ENCODE measurements at regions not wholly inside any gene's neighbourhood (a gene's known extent, or its start where the extent isn't known, plus 50 kb on each side); places are given as distances from the start of the nearest gene placed in this dataset.

- peaks cover 6 to 8% of the 10 kb centered on the region in 2 donors for H3K9me3 ChIP-seq (replicated peaks in 1 of 2; ENCODE audit: control insufficient read depth in 1 of 2, insufficient read depth in 1 of 2, low read length in 2 of 2)
- H3K79me2 ChIP-seq (ENCODE audit: insufficient read depth, low read length): no peaks in the 10 kb centered on the region
- H3K4me3 Mint-ChIP-seq: no peak overlapping the region
- H3K36me3 ChIP-seq (replicated peaks in 1 of 2; ENCODE audit: control insufficient read depth in 1 of 2, insufficient read depth in 2 of 2, low read length in 2 of 2): no peaks in the 10 kb centered on the region
- H3K27ac Mint-ChIP-seq: no peak overlapping the region
- no peak for DNase-seq
- no peak overlapping the region for H3K4me3 ChIP-seq (replicated peaks in 1 of 3; ENCODE audit: low read depth in 2 of 3, low read length in 3 of 3)
- H3K27me3 ChIP-seq (ENCODE audit: control insufficient read depth in 2 of 2, insufficient read depth in 2 of 2, low read length in 2 of 2): no peaks in the 10 kb centered on the region
- H3K4me2 ChIP-seq (replicated peaks; ENCODE audit: extremely low read depth, low read length, poor library complexity, severe bottlenecking): no peak overlapping the region
- TF ChIP-seq CTCF (IDR thresholded peaks at IDR 0.05): no peak
- H4K20me1 ChIP-seq (ENCODE audit: insufficient read depth, low read length): no peaks in the 10 kb centered on the region
- no peaks in the 10 kb centered on the region for H3K27me3 Mint-ChIP-seq (ENCODE audit: low read depth in 3 of 3)
- no peak overlapping the region for H2AFZ ChIP-seq (ENCODE audit: insufficient read depth, low read depth, low read length, poor library complexity, severe bottlenecking)
- intact Hi-C loops (cut with micrococcal nuclease): no loop called here
- H3K9me3 Mint-ChIP-seq: peaks cover 0 to 11% (median 5%) of the 10 kb centered on the region in 7 donors
- WGBS (ENCODE audit: insufficient coverage): no CpG with 5 or more reads among the region's 2 CpGs
- no peaks in the 10 kb centered on the region for H3K4me1 Mint-ChIP-seq
- no peak overlapping the region for H3K9ac ChIP-seq (ENCODE audit: insufficient read depth, low read length, poor library complexity, severe bottlenecking)
- H3K36me3 Mint-ChIP-seq: no peaks in the 10 kb centered on the region
- H3K27ac ChIP-seq (ENCODE audit: low read depth in 1 of 2, low read length in 2 of 2): no peak overlapping the region
- no peaks in the 10 kb centered on the region for H3K4me1 ChIP-seq (ENCODE audit: control insufficient read depth in 1 of 2, insufficient read depth in 2 of 2, low read length in 2 of 2)
Observed at GRCh38 chr7:137127806-137128205, 215.7 kb downstream of the PTN start.

GRCh38 chr7:137127058-137127457 lies 216.5 kb downstream of the PTN start:
- Mint-ChIP-seq H3K27me3 (ENCODE audit: low read depth in 3 of 3) (no peaks in the 10 kb centered on the region), H3K36me3 (no peaks in the 10 kb centered on the region), H3K9me3 (peaks cover 0 to 8% (median 2%) of the 10 kb centered on the region in 7 donors), H3K4me3 (no peak overlapping the region), H3K27ac (no peak overlapping the region), H3K4me1 (no peaks in the 10 kb centered on the region)
- no peak overlapping the region for H3K9ac ChIP-seq (ENCODE audit: insufficient read depth, low read length, poor library complexity, severe bottlenecking)
- no peaks in the 10 kb centered on the region for H4K20me1 ChIP-seq (ENCODE audit: insufficient read depth, low read length)
- H3K4me3 ChIP-seq (replicated peaks in 1 of 3; ENCODE audit: low read depth in 2 of 3, low read length in 3 of 3): no peak overlapping the region
- no peak overlapping the region for H3K27ac ChIP-seq (ENCODE audit: low read depth in 1 of 2, low read length in 2 of 2)
- H3K4me1 ChIP-seq (ENCODE audit: control insufficient read depth in 1 of 2, insufficient read depth in 2 of 2, low read length in 2 of 2): no peaks in the 10 kb centered on the region
- no peak overlapping the region for H2AFZ ChIP-seq (ENCODE audit: insufficient read depth, low read depth, low read length, poor library complexity, severe bottlenecking)
- peaks cover 8 to 13% of the 10 kb centered on the region in 2 donors for H3K9me3 ChIP-seq (replicated peaks in 1 of 2; ENCODE audit: control insufficient read depth in 1 of 2, insufficient read depth in 1 of 2, low read length in 2 of 2)
- H3K27me3 ChIP-seq (ENCODE audit: control insufficient read depth in 2 of 2, insufficient read depth in 2 of 2, low read length in 2 of 2): no peaks in the 10 kb centered on the region
- no peak for DNase-seq
- intact Hi-C loops (cut with micrococcal nuclease): no loop called here
- no peaks in the 10 kb centered on the region for H3K79me2 ChIP-seq (ENCODE audit: insufficient read depth, low read length)
- no peak for TF ChIP-seq CTCF (IDR thresholded peaks at IDR 0.05)
- H3K4me2 ChIP-seq (replicated peaks; ENCODE audit: extremely low read depth, low read length, poor library complexity, severe bottlenecking): no peak overlapping the region
- no peaks in the 10 kb centered on the region for H3K36me3 ChIP-seq (replicated peaks in 1 of 2; ENCODE audit: control insufficient read depth in 1 of 2, insufficient read depth in 2 of 2, low read length in 2 of 2)
- no CpG with 5 or more reads among the region's 1 CpG for WGBS (ENCODE audit: insufficient coverage)

Data from CD14-positive monocyte (primary cell).